Osteocyte (in vitro differentiated cells): ENCODE measurements at regions not wholly inside any gene's neighbourhood (a gene's known extent, or its start where the extent isn't known, plus 50 kb on each side); places are given as distances from the start of the nearest gene placed in this dataset.

Experiments
- DNase-seq: peaks from one replicate; pipeline ENCODE4 v3.0.0; 2021; ENCODE audit warnings: mixed read lengths; ENCODE audit not compliant: unreplicated experiment; ENCODE audit errors: extremely low spot score
- H3K27ac Mint-ChIP-seq: one replicate; pipeline ENCODE4 v1.8.0; 2021; ENCODE audit warnings: mild to moderate bottlenecking, mixed read lengths; ENCODE audit not compliant: unreplicated experiment
- H3K27me3 Mint-ChIP-seq: one replicate; pipeline ENCODE4 v1.8.0; 2021; ENCODE audit warnings: mixed read lengths; ENCODE audit not compliant: unreplicated experiment
- H3K36me3 Mint-ChIP-seq: one replicate; pipeline ENCODE4 v1.8.0; 2021; ENCODE audit warnings: mixed read lengths; ENCODE audit not compliant: unreplicated experiment
- H3K4me1 Mint-ChIP-seq: one replicate; pipeline ENCODE4 v1.8.0; 2021; ENCODE audit warnings: mixed read lengths; ENCODE audit not compliant: unreplicated experiment
- H3K4me3 Mint-ChIP-seq: one replicate; pipeline ENCODE4 v1.8.0; 2021; ENCODE audit warnings: mild to moderate bottlenecking, moderate library complexity, mixed read lengths; ENCODE audit not compliant: unreplicated experiment
- H3K9me3 Mint-ChIP-seq: one replicate; pipeline ENCODE4 v1.8.0; 2021; ENCODE audit warnings: mixed read lengths; ENCODE audit not compliant: unreplicated experiment
- CTCF ChIP-seq: fragments of 200-600 bp; sonication (generic); IDR thresholded peaks from 2 replicates; pipeline ENCODE4 v1.5.0; 2021; ENCODE audit warnings: antibody characterized with exemption, mild to moderate bottlenecking, moderate library complexity

- Mint-ChIP-seq H3K4me3 (no peak overlapping the region), H3K36me3 (no peaks in the 10 kb centered on the region), H3K27ac (no peak overlapping the region), H3K4me1 (no peaks in the 10 kb centered on the region), H3K9me3 (no peaks in the 10 kb centered on the region), H3K27me3 (peaks cover 4% of the 10 kb centered on the region)
- no peak for TF ChIP-seq CTCF
- no peak for DNase-seq
These were observed 248.9 kb downstream of the ENGASE start for GRCh38 chr17:79323566-79323965.

- Mint-ChIP-seq H3K4me3 (no peak overlapping the region), H3K27me3 (peaks cover 4% of the 10 kb centered on the region), H3K27ac (no peak overlapping the region), H3K4me1 (no peaks in the 10 kb centered on the region), H3K9me3 (no peaks in the 10 kb centered on the region), H3K36me3 (no peaks in the 10 kb centered on the region)
- DNase-seq = no peak
- no peak for TF ChIP-seq CTCF
These were observed 247.8 kb downstream of the ENGASE start for GRCh38 chr17:79322211-79323123.

- Mint-ChIP-seq H3K9me3 (no peaks in the 10 kb centered on the region), H3K27me3 (peaks cover 14% of the 10 kb centered on the region), H3K36me3 (no peaks in the 10 kb centered on the region), H3K4me1 (no peaks in the 10 kb centered on the region), H3K4me3 (no peak overlapping the region), H3K27ac (no peak overlapping the region)
- no peak for DNase-seq
- no peak for TF ChIP-seq CTCF
These were observed 245.7 kb downstream of the ENGASE start for GRCh38 chr17:79320331-79320730.

GRCh38 chr17:79317916-79318315, 243.3 kb downstream of the ENGASE start:
- H3K9me3 Mint-ChIP-seq = no peaks in the 10 kb centered on the region
- peaks cover 24% of the 10 kb centered on the region for H3K27me3 Mint-ChIP-seq
- no peaks in the 10 kb centered on the region for H3K36me3 Mint-ChIP-seq
- DNase-seq = no peak
- H3K4me3 Mint-ChIP-seq = no peak overlapping the region
- no peaks in the 10 kb centered on the region for H3K4me1 Mint-ChIP-seq
- TF ChIP-seq CTCF = no peak
- no peak overlapping the region for H3K27ac Mint-ChIP-seq

GRCh38 chr17:79316805-79317204, 242.2 kb downstream of the ENGASE start:
- DNase-seq = no peak
- Mint-ChIP-seq H3K27me3 (peaks cover 28% of the 10 kb centered on the region), H3K4me1 (no peaks in the 10 kb centered on the region), H3K4me3 (no peak overlapping the region), H3K36me3 (no peaks in the 10 kb centered on the region), H3K9me3 (no peaks in the 10 kb centered on the region), H3K27ac (no peak overlapping the region)
- no peak for TF ChIP-seq CTCF
